Endothelial cell of umbilical vein (primary cell): ENCODE measurements at regions not wholly inside any gene's neighbourhood (a gene's known extent, or its start where the extent isn't known, plus 50 kb on each side); places are given as distances from the start of the nearest gene placed in this dataset.

Experiments
- BruUV-seq: library from RNA; stranded (reverse); fragments of 400-500 nt; replicated peaks from 2 replicates; lab custom pipeline; 2021; lab: Mats Ljungman, UMichigan
- CTCF ChIA-PET: fragments of 300-600, 350-600 bp; sonication (Branson Sonifier 250); formaldehyde crosslinking; loops from one replicate; lab custom pipeline; 2021; ENCODE audit warnings: antibody characterized with exemption, inconsistent platforms; lab: Charles Lee
- POLR2A ChIA-PET: fragments of 300-600, 350-600 bp; sonication (Branson Sonifier 250); formaldehyde crosslinking; loops from one replicate; lab custom pipeline; 2021; ENCODE audit warnings: antibody characterized with exemption, inconsistent platforms; lab: Charles Lee
- DNase-seq: peaks from one replicate; pipeline ENCODE4 v3.0.0-alpha.2; 2011; ENCODE audit warnings: low read depth, low spot score
- FAIRE-seq: peaks from 2 replicates; lab custom pipeline; 2011; peaks lifted over from hg19 to GRCh38; lab: Jason Lieb, UNC
- H2AFZ ChIP-seq: 2 replicates; pipeline ENCODE4 v1.6.0; 2012; ENCODE audit warnings: low read depth, low read length, control low read depth, inconsistent platforms
- H3K27ac ChIP-seq: 2 replicates; pipeline ENCODE4 v1.5.1; 2011; ENCODE audit warnings: low read depth, mild to moderate bottlenecking, control low read depth, low read length, moderate library complexity; ENCODE audit not compliant: insufficient read depth
- H3K27me3 ChIP-seq, 2 experiments: 2 replicates each; pipeline versions ENCODE4 v1.6.0 to v1.6.1; 2011; ENCODE audit warnings: low read length in 2 of 2, mixed read lengths in 1 of 2; ENCODE audit not compliant: control insufficient read depth in 2 of 2, insufficient read depth in 2 of 2
- H3K36me3 ChIP-seq, 2 experiments: 2 replicates in 1 of 2; 3 replicates in 1 of 2; pipeline ENCODE4 v1.5.1; 2011; ENCODE audit warnings: low read length in 2 of 2, mild to moderate bottlenecking in 1 of 2, moderate library complexity in 1 of 2; ENCODE audit not compliant: control insufficient read depth in 2 of 2, insufficient read depth in 2 of 2; ENCODE audit errors: extremely low read depth in 1 of 2
- H3K4me1 ChIP-seq: 3 replicates; pipeline ENCODE4 v1.5.1; 2011; ENCODE audit warnings: mild to moderate bottlenecking, low read length; ENCODE audit not compliant: control insufficient read depth, insufficient read depth; ENCODE audit errors: extremely low read depth
- H3K4me2 ChIP-seq: 2 replicates; pipeline ENCODE4 v1.6.1; 2011; ENCODE audit warnings: low read length, control low read depth, mixed read lengths; ENCODE audit not compliant: insufficient read depth
- H3K4me3 ChIP-seq, 3 experiments: fragments of 200-600 bp in 1 of 3; sonication (generic), shearing (Covaris generic) in 1 of 3; replicated peaks in 1 of 3; 2 replicates each; pipeline ENCODE4 v1.5.1; 2011 to 2016; ENCODE audit warnings: control low read depth in 3 of 3, low read length in 3 of 3, mild to moderate bottlenecking in 2 of 3, inconsistent platforms in 1 of 3, low read depth in 1 of 3, moderate library complexity in 1 of 3; ENCODE audit not compliant: insufficient read depth in 1 of 3
- H3K79me2 ChIP-seq: 2 replicates; pipeline ENCODE4 v1.6.0; 2012; ENCODE audit warnings: low read length, inconsistent platforms; ENCODE audit not compliant: control insufficient read depth, insufficient read depth
- H3K9ac ChIP-seq: replicated peaks from 2 replicates; pipeline ENCODE3; 2011; ENCODE audit warnings: low read length, control low read depth; ENCODE audit not compliant: insufficient read depth; ENCODE audit errors: extremely low read depth
- H3K9me1 ChIP-seq: replicated peaks from 3 replicates; pipeline ENCODE4 v1.6.0; 2011; ENCODE audit warnings: mild to moderate bottlenecking, low read length; ENCODE audit not compliant: control insufficient read depth, insufficient read depth; ENCODE audit errors: extremely low read depth
- H3K9me3 ChIP-seq: replicated peaks from 2 replicates; pipeline ENCODE4 v1.5.1; 2012; ENCODE audit warnings: low read length, inconsistent platforms; ENCODE audit not compliant: control insufficient read depth, insufficient read depth
- H4K20me1 ChIP-seq: replicated peaks from 2 replicates; pipeline ENCODE3; 2011; ENCODE audit warnings: mild to moderate bottlenecking, low read length; ENCODE audit not compliant: control insufficient read depth, insufficient read depth; ENCODE audit errors: extremely low read depth
- EZH2 ChIP-seq: IDR thresholded peaks from 2 replicates; pipeline ENCODE4 v1.6.1; 2012; ENCODE audit warnings: borderline replicate concordance, low read depth, mild to moderate bottlenecking, moderate library complexity, low read length, inconsistent platforms; ENCODE audit not compliant: severe bottlenecking
- FOS ChIP-seq: IDR thresholded peaks from 2 replicates; pipeline ENCODE4 v1.6.1; 2011; ENCODE audit warnings: mild to moderate bottlenecking, low read length, moderate library complexity, borderline replicate concordance; ENCODE audit not compliant: insufficient read depth
- GATA2 ChIP-seq: IDR thresholded peaks from 2 replicates; pipeline ENCODE4 v1.7.0; 2011; ENCODE audit warnings: low read depth, mild to moderate bottlenecking, moderate library complexity, mixed read lengths, low read length; ENCODE audit not compliant: insufficient read length, insufficient read depth
- JUN ChIP-seq: IDR thresholded peaks from 2 replicates; pipeline ENCODE4 v1.6.1; 2011; ENCODE audit warnings: borderline replicate concordance, low read depth; ENCODE audit not compliant: insufficient read length, insufficient read depth
- MYC ChIP-seq: IDR thresholded peaks from one replicate; pipeline ENCODE4 v1.6.1; 2011; ENCODE audit warnings: mild to moderate bottlenecking, low read depth, low read length
- POLR2A ChIP-seq: IDR thresholded peaks from 2 replicates; pipeline ENCODE4 v1.6.1; 2012; ENCODE audit warnings: low read depth, mild to moderate bottlenecking, control low read depth, low read length
- POLR2AphosphoS5 ChIP-seq: IDR thresholded peaks from 2 replicates; pipeline ENCODE4 v1.6.1; 2012; ENCODE audit warnings: low read depth, mild to moderate bottlenecking, control low read depth, low read length, moderate library complexity; ENCODE audit not compliant: insufficient read depth
- dilution Hi-C: fragments of 300-500 bp; cut with MboI; formaldehyde crosslinking; loops from one replicate; pipeline ENCODE4 v1.15.0; 2019; ENCODE audit warnings: low sequenced_read_pairs; ENCODE audit not compliant: extremely low pct_ligation_motif_present
- intact Hi-C: fragments of 100-400 bp; cut with micrococcal nuclease; formaldehyde crosslinking; loops from one replicate; pipeline ENCODE4 v1.10.0; 2022
- TF ChIP-seq, protein P1 (sequence below): IDR thresholded peaks from 2 replicates; pipeline ENCODE4 v1.6.1; 2011; ENCODE audit not compliant: insufficient read depth, insufficient read length
- TF ChIP-seq, protein P2 (sequence below), 2 donors: IDR thresholded peaks; 1 replicate in 1 of 2; 2 replicates in 1 of 2; pipeline ENCODE4 v1.5.1; 2011; ENCODE audit warnings: low read length in 2 of 2, mild to moderate bottlenecking in 2 of 2, moderate library complexity in 2 of 2, control low read depth in 1 of 2, inconsistent platforms in 1 of 2, low read depth in 1 of 2; ENCODE audit not compliant: insufficient read depth in 1 of 2; ENCODE audit errors: extremely low read depth in 1 of 2

DNA sequence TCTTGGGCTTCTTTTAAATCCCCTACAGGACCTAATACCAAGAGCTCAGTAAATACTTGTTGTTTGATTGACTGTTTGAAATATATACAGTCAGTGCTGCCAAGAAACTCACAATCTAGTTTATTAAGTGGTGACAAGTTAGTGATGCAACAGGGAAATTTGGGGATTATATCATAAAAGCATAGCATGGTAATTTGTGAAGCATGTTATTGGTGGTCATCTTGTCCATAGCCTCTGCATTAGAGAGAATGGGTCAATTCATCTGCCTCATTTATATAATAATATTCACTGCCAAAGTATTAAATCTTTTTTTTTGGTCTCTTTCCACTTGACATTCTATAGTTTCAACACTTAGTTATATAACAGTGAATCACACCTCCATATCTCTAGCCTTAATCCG lies 138.2 kb upstream of the SPAG17 start:
- intact Hi-C loops (no loop called here), dilution Hi-C loops (no loop called here)
- no peaks in the 10 kb centered on the region for H3K79me2 ChIP-seq
- H3K36me3 ChIP-seq: no peaks in the 10 kb centered on the region
- no peaks in the 10 kb centered on the region for H4K20me1 ChIP-seq
- H3K9ac ChIP-seq: no peak overlapping the region
- TF ChIP-seq POLR2A (no peak), MYC (no peak)
- no peaks in the 10 kb centered on the region for H3K9me1 ChIP-seq
- no peaks in the 10 kb centered on the region for H3K27me3 ChIP-seq
- no peak overlapping the region for H3K4me2 ChIP-seq
- H3K9me3 ChIP-seq: no peaks in the 10 kb centered on the region
- POLR2A ChIA-PET: no interaction called here
- CTCF ChIA-PET: no interaction called here
- no TSS peak for BruUV-seq
- H3K27ac ChIP-seq: no peak overlapping the region
- H3K4me3 ChIP-seq: no peak overlapping the region
- no peaks in the 10 kb centered on the region for H3K4me1 ChIP-seq
- no peak overlapping the region for H2AFZ ChIP-seq
- DNase-seq (no peak), FAIRE-seq (no peak)

DNA sequence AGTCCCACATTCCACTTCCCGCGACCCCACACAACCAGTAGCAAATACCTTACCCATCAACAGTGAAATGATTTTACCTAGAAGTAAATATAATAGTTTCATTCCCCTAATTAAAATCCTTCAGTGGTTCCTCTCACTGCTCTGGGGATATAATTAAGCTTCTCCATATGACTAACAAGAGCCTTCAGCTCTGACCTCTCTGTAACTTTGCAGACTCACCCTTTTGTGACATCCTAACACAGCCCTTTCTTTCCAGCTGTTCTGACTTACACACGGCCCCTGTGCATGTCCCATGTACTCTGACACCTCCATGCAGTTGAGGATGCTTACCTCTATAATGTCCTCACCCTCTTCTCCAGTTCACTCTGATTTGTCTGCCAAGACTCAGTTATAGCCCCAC lies 137.3 kb upstream of the SPAG17 start:
- no peak for FAIRE-seq
- Histone ChIP-seq H3K9me3 (no peaks in the 10 kb centered on the region), H3K9me1 (no peaks in the 10 kb centered on the region)

More for the DNA sequence above, 137.3 kb upstream of the SPAG17 start:
- H3K27me3 ChIP-seq: no peaks in the 10 kb centered on the region
- H3K4me1 ChIP-seq: no peaks in the 10 kb centered on the region
- H2AFZ ChIP-seq: no peak overlapping the region
- CTCF ChIA-PET: no interaction called here
- no peak overlapping the region for H3K4me3 ChIP-seq
- H3K36me3 ChIP-seq: no peaks in the 10 kb centered on the region
- H3K79me2 ChIP-seq: no peaks in the 10 kb centered on the region
- no TSS peak for BruUV-seq
- H3K9ac ChIP-seq: no peak overlapping the region
- dilution Hi-C loops: no loop called here
- intact Hi-C loops: no loop called here
- DNase-seq: no peak
- H3K4me2 ChIP-seq: no peak overlapping the region
- no peak overlapping the region for H3K27ac ChIP-seq
- no peaks in the 10 kb centered on the region for H4K20me1 ChIP-seq
- POLR2A ChIA-PET: no interaction called here
- TF ChIP-seq FOS (no peak), GATA2 (no peak), EZH2 (no peak), JUN (no peak), POLR2AphosphoS5 (no peak), MYC (no peak), POLR2A (no peak)
- TF ChIP-seq, protein P1, sequence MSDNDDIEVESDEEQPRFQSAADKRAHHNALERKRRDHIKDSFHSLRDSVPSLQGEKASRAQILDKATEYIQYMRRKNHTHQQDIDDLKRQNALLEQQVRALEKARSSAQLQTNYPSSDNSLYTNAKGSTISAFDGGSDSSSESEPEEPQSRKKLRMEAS: no peak
- TF ChIP-seq, protein P2, sequence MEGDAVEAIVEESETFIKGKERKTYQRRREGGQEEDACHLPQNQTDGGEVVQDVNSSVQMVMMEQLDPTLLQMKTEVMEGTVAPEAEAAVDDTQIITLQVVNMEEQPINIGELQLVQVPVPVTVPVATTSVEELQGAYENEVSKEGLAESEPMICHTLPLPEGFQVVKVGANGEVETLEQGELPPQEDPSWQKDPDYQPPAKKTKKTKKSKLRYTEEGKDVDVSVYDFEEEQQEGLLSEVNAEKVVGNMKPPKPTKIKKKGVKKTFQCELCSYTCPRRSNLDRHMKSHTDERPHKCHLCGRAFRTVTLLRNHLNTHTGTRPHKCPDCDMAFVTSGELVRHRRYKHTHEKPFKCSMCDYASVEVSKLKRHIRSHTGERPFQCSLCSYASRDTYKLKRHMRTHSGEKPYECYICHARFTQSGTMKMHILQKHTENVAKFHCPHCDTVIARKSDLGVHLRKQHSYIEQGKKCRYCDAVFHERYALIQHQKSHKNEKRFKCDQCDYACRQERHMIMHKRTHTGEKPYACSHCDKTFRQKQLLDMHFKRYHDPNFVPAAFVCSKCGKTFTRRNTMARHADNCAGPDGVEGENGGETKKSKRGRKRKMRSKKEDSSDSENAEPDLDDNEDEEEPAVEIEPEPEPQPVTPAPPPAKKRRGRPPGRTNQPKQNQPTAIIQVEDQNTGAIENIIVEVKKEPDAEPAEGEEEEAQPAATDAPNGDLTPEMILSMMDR (IDR thresholded peaks at IDR 0.05; ENCODE audit: extremely low read depth in 1 of 2, insufficient read depth in 1 of 2, low read depth in 1 of 2, low read length in 2 of 2): no peak
